GM18870 (cell line): ENCODE measurements at regions not wholly inside any gene's neighbourhood (a gene's known extent, or its start where the extent isn't known, plus 50 kb on each side); places are given as distances from the start of the nearest gene placed in this dataset.
A peak's percentile ranks its signal among the peaks of the same experiment; 100 is the strongest.

Source experiments
- ATAC-seq: cut with Tn5 transposase; IDR thresholded peaks from one replicate; pipeline ENCODE4 v1.9.1; 2021; ENCODE audit warnings: moderate library complexity; ENCODE audit not compliant: unreplicated experiment

GRCh38 chr6:12578751-12579150 is 137.8 kb upstream of the PHACTR1 start:
- no peak for ATAC-seq

GRCh38 chr6:12580290-12580689 is 136.3 kb upstream of the PHACTR1 start:
- no peak for ATAC-seq

- ATAC-seq: no peak
Measured at GRCh38 chr6:12582421-12583110, 134.0 kb upstream of the PHACTR1 start.

DNA sequence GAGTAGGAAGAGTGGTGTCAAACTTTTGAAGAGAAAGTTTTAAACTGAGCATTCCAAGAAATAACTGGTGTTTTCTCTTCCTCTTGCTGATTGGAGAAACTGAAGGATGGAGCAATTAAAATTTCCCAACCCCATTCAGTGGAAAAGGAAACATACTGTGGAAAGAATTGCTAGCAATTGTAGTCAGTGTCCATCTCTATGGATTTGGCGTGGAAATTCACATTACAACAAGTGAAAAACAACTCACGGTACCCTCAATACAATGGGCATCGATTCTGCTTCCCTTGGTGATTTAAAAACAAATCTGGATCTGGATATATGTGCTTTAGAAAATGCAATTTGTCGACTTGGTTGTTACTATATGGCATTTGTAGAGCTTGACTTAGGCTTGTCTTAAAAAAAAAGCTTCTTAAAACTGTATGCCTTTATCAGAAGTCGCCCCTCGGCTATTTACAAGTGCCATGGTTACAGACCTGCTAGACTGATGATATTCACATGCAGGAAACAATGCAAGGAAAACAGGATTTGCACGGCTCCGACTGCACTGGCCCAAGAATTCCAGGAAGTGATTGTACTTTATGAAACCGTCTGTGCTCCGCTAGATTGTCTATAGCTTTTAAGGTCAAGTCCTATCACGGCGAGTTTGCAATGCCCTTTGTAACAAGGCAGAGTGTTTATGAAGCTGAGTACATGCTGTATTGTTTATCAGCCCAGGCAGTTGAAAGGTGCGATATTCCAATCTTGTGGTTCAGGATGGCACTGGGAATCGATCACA is 131.7 kb upstream of the PHACTR1 start:
- no peak for ATAC-seq

DNA sequence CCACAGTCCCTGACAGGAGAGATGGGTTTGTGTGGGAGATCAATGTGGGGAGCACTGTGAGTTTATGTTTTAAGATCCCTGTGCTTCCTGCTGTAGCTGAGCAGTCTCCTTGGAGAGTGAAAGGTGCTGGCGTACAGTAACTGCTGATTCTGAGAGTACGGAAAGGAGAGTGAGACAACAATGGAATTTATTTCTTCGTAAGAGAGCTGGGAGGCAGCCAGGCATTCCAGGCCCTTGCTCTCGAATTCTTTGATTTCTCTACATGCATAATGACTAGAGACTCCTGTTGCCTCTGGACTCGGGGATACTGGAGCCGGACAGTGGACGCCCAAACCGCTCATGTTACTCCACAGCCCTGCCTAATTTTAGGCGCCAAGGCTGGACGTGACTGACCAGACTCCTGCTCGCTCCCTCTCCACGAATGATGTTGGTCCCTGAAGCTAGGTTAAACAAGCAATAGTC is 131.0 kb upstream of the PHACTR1 start:
- ATAC-seq: no peak

- ATAC-seq: no peak
Measured at GRCh38 chr6:12586721-12587480, 129.7 kb upstream of the PHACTR1 start.

DNA sequence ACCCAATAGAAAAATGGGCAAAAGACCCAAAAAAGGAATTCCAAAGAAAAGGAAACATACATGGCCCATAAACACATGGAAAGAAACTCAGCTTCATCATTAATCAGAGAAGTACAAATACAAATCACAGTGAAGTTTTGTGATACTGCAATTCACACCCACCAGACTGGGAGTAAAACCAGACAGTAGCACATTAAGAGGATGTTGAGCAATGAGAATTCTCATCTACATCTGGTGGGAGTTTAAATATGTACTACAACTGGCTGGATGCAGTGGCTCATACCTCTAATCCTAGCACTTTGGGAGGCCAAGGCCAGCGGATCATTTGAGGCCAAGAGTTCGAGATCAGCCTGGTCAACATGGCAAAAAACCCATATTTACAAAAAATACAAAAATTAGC is 125.7 kb upstream of the PHACTR1 start:
- ATAC-seq: no peak

GRCh38 chr6:12592634-12593033 is 123.9 kb upstream of the PHACTR1 start:
- ATAC-seq: no peak

- no peak for ATAC-seq
Measured at GRCh38 chr6:12593771-12594529, 122.6 kb upstream of the PHACTR1 start.

GRCh38 chr6:12594530-12594893 is 122.1 kb upstream of the PHACTR1 start:
- no peak for ATAC-seq

DNA sequence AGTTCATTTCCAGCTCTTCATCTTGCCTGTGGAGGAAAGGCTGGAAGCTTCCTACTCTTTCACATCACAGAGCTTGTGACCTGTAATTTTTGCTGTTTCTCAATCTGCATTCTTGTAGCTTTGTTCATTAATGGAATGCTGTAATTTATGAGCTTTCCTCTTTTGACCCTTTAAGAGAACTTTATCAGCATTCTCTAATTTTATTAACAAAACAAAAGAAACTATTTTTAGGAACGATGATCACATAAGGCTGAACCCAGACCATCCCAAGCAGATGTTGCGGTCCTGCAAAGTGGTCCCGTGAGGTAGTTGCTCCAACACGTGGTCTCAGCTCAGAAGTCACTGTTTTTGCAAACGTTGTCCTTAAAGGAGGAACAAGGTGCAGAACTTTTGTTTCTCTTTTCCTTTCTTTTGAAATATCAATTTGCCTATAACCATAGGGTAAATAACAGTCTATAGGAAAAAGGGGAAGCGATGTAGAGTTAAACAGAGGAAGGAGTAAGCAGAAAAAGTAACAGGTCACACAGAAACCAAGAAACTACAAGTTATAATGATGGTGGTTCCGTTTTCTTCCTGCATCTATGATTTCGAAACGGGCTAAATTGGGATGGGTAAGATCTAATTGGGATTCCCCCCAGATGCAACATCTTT is 121.3 kb upstream of the PHACTR1 start:
- no peak for ATAC-seq

- no peak for ATAC-seq
Measured at GRCh38 chr6:12596731-12597130, 119.8 kb upstream of the PHACTR1 start.

DNA sequence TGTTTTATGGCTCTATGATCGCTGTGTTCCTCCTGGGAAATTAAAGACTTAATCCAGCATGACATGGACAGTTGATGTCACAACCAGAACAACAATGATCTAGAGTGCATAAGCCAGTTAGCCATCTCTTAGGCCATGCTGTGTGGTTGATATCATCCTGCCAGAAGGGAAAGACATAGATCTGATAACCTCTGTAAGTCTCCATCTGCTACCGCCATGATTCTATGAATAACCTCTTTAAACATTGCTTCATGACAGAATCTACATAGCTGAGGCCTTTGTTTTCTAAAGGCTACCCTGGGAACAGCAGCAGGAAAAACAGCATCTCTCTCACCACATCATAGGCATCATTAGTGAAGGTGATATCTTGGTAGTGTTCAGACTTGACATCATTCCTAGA is 117.6 kb upstream of the PHACTR1 start:
- ATAC-seq: no peak

GRCh38 chr6:12601881-12602280 is 114.7 kb upstream of the PHACTR1 start:
- ATAC-seq: no peak

GRCh38 chr6:12602342-12602741 is 114.2 kb upstream of the PHACTR1 start:
- no peak for ATAC-seq

- ATAC-seq: no peak
Measured at GRCh38 chr6:12602951-12603672, 113.5 kb upstream of the PHACTR1 start.

DNA sequence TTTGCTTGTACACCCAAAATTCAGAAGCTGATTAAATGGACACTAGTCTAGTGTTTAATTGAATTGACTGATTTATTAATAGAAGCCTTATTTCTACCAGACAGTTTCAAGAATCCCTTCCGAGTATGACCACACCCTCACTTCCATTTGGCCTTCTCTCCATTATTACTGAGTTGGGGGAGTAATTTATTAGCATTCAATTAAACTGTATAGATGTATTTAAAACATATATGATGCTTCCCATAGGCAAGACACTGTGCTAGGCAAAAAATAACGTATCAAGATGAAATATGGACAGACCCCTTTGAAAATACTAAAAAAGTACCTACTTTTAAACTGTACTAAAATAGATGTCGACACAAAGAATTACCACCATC is 112.9 kb upstream of the PHACTR1 start:
- no peak for ATAC-seq

DNA sequence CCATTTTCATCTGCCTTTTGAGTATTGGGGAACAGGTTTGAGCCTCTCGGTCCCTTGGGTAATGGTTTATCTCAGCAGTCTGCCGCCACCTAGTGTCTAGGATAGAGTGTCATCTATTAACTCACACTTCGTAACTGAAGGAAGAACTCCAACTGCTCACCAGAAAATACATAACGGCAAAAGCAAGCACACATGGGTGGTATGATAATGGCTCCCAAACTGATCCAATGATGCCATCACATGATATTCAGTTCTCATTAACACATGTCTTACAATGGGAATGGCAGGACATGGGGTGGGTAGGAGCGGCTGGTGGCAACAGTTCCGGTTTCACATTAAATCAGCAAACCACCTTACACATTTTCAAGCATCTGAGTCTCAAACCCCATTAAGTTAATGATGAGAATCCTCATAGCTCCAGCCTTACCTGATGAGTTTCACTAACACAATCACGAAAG is 110.7 kb upstream of the PHACTR1 start:
- ATAC-seq: peak; percentile 37

- ATAC-seq: no peak
Measured at GRCh38 chr6:12606616-12607015, 110.0 kb upstream of the PHACTR1 start.
